Stimulated activated naive CD4-positive, alpha-beta T cell treated with Interleukin-2 at 50 U/mL for 16 hours (primary cell): ENCODE measurements at regions not wholly inside any gene's neighbourhood (a gene's known extent, or its start where the extent isn't known, plus 50 kb on each side); places are given as distances from the start of the nearest gene placed in this dataset.
"Not testable (repeated sequence)": the region's sequence is repeated elsewhere in the genome, so short reads cannot be mapped to it uniquely, and the experiment has no call there.

Experiments
- DNase-seq: peaks from one replicate; lab custom pipeline; 2025; lab: John Stamatoyannopoulos, UW

GRCh38 chr2:109669731-109670130 is 55.6 kb downstream of the SOWAHC start:
- no peak for DNase-seq

- no peak for DNase-seq
Observed at GRCh38 chr2:109670556-109671411, 56.6 kb downstream of the SOWAHC start.

GRCh38 chr2:109674894-109675534 is 60.9 kb downstream of the SOWAHC start:
- DNase-seq, result no peak

- no peak for DNase-seq
Observed at GRCh38 chr2:109675666-109676345, 61.6 kb downstream of the SOWAHC start.

- no peak for DNase-seq
Observed at GRCh38 chr2:109676346-109676902, 62.3 kb downstream of the SOWAHC start.

GRCh38 chr2:109677121-109677731 is 63.1 kb downstream of the SOWAHC start:
- not testable (repeated sequence) for DNase-seq

GRCh38 chr2:109677835-109678580 is 63.8 kb downstream of the SOWAHC start:
- DNase-seq, result no peak

- not testable (repeated sequence) for DNase-seq
Observed at GRCh38 chr2:109678724-109679201, 64.6 kb downstream of the SOWAHC start.

- no peak for DNase-seq
Observed at GRCh38 chr2:109679225-109679624, 65.1 kb downstream of the SOWAHC start.

- DNase-seq, result no peak
Observed at GRCh38 chr2:109679626-109680025, 65.5 kb downstream of the SOWAHC start.

GRCh38 chr2:109680523-109681297 is 66.5 kb downstream of the SOWAHC start:
- no peak for DNase-seq

GRCh38 chr2:109681633-109682380 is 67.6 kb downstream of the SOWAHC start:
- no peak for DNase-seq

- no peak for DNase-seq
Observed at GRCh38 chr2:109683452-109683851, 69.3 kb downstream of the SOWAHC start.

- no peak for DNase-seq
Observed at GRCh38 chr2:109685453-109685852, 71.3 kb downstream of the SOWAHC start.

- no peak for DNase-seq
Observed at GRCh38 chr2:109686921-109687320, 72.8 kb downstream of the SOWAHC start.

- DNase-seq, result no peak
Observed at GRCh38 chr2:109689182-109689930, 75.2 kb downstream of the SOWAHC start.

- no peak for DNase-seq
Observed at GRCh38 chr2:109689973-109690372, 75.8 kb downstream of the SOWAHC start.

- no peak for DNase-seq
Observed at GRCh38 chr2:109690457-109690821, 76.3 kb downstream of the SOWAHC start.
